OCI-LY3 (cell line): ENCODE measurements at regions not wholly inside any gene's neighbourhood (a gene's known extent, or its start where the extent isn't known, plus 50 kb on each side); places are given as distances from the start of the nearest gene placed in this dataset.

Experiments used
- EZH2phosphoT487 ChIP-seq: fragments of 200-600 bp; shearing (Covaris generic); IDR thresholded peaks from 2 replicates; pipeline ENCODE4 v1.6.1; 2018; ENCODE audit warnings: antibody characterized with exemption, mixed run types, low read depth
- TF ChIP-seq, protein P1 (sequence below): fragments of 200-600, 300-600 bp; sonication (generic); IDR thresholded peaks from 2 replicates; pipeline ENCODE4 v1.5.1; 2014; ENCODE audit warnings: antibody characterized with exemption, low read length, low read depth

DNA sequence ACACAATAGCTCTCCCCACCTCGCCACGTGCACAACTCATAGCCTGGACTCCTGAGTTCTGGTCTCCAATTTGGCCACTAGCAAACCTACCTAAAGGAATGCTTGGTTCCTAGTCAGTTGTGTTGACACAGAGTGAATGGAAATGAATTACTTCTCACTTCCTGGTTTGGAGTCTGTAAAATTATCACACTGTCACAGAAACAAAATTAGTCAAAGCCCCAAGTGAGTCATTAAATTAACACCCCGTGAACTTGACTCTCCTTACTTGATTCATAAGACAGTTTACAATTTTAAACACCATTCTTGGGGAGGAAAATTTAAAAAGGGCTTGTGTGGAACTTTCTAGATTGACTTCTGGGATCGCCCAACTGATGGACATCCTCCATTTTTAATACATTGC, 276.2 kb upstream of the CTNNB1 start:
- TF ChIP-seq, protein P1, sequence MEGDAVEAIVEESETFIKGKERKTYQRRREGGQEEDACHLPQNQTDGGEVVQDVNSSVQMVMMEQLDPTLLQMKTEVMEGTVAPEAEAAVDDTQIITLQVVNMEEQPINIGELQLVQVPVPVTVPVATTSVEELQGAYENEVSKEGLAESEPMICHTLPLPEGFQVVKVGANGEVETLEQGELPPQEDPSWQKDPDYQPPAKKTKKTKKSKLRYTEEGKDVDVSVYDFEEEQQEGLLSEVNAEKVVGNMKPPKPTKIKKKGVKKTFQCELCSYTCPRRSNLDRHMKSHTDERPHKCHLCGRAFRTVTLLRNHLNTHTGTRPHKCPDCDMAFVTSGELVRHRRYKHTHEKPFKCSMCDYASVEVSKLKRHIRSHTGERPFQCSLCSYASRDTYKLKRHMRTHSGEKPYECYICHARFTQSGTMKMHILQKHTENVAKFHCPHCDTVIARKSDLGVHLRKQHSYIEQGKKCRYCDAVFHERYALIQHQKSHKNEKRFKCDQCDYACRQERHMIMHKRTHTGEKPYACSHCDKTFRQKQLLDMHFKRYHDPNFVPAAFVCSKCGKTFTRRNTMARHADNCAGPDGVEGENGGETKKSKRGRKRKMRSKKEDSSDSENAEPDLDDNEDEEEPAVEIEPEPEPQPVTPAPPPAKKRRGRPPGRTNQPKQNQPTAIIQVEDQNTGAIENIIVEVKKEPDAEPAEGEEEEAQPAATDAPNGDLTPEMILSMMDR, result no peak
- no peak for TF ChIP-seq EZH2phosphoT487
